NB4 (cell line): ENCODE measurements at regions not wholly inside any gene's neighbourhood (a gene's known extent, or its start where the extent isn't known, plus 50 kb on each side); places are given as distances from the start of the nearest gene placed in this dataset.

Source experiments
- DNase-seq: peaks from one replicate; pipeline ENCODE4 v3.0.0; 2010; ENCODE audit warnings: low read depth
- H3K4me3 ChIP-seq: one replicate; pipeline ENCODE4 v1.5.1; 2011; ENCODE audit warnings: mild to moderate bottlenecking, low read depth, low read length, moderate library complexity
- CTCF ChIP-seq: IDR thresholded peaks from one replicate; pipeline ENCODE4 v1.5.1; 2012; ENCODE audit warnings: low read depth, low read length
- MAX ChIP-seq: IDR thresholded peaks from 2 replicates; pipeline ENCODE4 v1.6.1; 2011; ENCODE audit warnings: low read depth, low read length
- MYC ChIP-seq: IDR thresholded peaks from 2 replicates; pipeline ENCODE4 v1.6.1; 2011; ENCODE audit warnings: low read depth, low read length
- POLR2A ChIP-seq: IDR thresholded peaks from 2 replicates; pipeline ENCODE4 v1.6.1; 2011; ENCODE audit warnings: mild to moderate bottlenecking; ENCODE audit not compliant: insufficient read length; ENCODE audit errors: extremely low read depth

- H3K4me3 ChIP-seq = no peak overlapping the region
- no peak for DNase-seq
- TF ChIP-seq MAX (no peak), CTCF (no peak), POLR2A (no peak), MYC (no peak)
Observed at GRCh38 chr14:29321646-29322045, 555.1 kb downstream of the FOXG1 start.

GRCh38 chr14:29339494-29340172 lies 573.0 kb downstream of the FOXG1 start:
- TF ChIP-seq CTCF (no peak), MYC (no peak), POLR2A (no peak), MAX (no peak)
- DNase-seq = no peak
- H3K4me3 ChIP-seq = no peak overlapping the region

GRCh38 chr14:29348504-29348903 lies 579.1 kb downstream of the PRKD1 start:
- H3K4me3 ChIP-seq = no peak overlapping the region
- TF ChIP-seq CTCF (no peak), POLR2A (no peak), MYC (no peak), MAX (no peak)
- DNase-seq = no peak

GRCh38 chr14:29350496-29350895 lies 577.2 kb downstream of the PRKD1 start:
- DNase-seq = no peak
- no peak overlapping the region for H3K4me3 ChIP-seq
- TF ChIP-seq POLR2A (no peak), CTCF (no peak)

GRCh38 chr14:29351996-29352705 lies 575.5 kb downstream of the PRKD1 start:
- TF ChIP-seq POLR2A = no peak
- no peak for TF ChIP-seq MYC
- TF ChIP-seq CTCF = no peak
- TF ChIP-seq MAX = no peak
- no peak overlapping the region for H3K4me3 ChIP-seq
- no peak for DNase-seq

GRCh38 chr14:29352706-29353080 lies 575.0 kb downstream of the PRKD1 start:
- no peak for DNase-seq

More at GRCh38 chr14:29352706-29353080, 575.0 kb downstream of the PRKD1 start:
- H3K4me3 ChIP-seq = no peak overlapping the region
- TF ChIP-seq MAX (no peak), MYC (no peak), POLR2A (no peak), CTCF (no peak)
